ENCODE measurements at regions not wholly inside any gene's neighbourhood (a gene's known extent, or its start where the extent isn't known, plus 50 kb on each side); places are given as distances from the start of the nearest gene placed in this dataset.

DNA sequence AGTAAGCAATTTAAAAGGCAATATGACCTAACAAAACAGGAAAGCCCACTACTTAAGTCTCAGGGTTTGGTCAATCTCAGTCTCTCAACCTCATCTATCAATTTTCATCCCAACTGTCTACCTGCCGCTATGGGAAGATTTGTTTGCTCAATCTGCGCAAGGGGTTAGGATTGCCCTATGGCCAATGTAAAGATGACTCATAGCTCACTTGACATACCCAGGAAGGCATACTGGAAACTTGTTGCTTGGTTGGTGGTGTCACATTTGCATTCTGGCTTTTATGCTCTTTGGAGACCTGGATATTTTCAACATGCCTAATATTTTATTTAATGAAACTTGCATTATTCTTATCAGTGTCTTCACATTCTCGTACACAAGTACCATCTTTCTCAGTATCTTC lies 78.1 kb upstream of the TMEM196 start:
- no peak for DNase-seq

DNA sequence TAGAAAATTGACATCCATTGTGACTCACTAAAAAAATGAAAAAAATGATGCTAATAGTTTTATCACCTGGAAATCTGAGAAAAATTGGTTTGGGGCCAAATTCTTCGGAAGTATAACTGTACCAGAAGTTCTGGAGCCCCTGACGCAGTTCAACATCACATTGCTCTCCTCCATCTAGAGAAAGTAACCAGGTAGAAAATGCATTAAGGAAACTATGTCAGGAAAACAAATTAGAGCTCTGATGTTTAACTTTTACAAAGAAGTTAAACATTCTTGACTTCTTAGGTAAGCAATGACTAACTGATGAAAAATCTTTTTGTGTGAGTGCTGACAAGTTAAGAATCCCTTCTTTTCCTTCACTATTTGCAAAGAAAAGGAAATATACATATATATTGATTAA lies 61.1 kb upstream of the TMEM196 start:
- no peak for DNase-seq

DNA sequence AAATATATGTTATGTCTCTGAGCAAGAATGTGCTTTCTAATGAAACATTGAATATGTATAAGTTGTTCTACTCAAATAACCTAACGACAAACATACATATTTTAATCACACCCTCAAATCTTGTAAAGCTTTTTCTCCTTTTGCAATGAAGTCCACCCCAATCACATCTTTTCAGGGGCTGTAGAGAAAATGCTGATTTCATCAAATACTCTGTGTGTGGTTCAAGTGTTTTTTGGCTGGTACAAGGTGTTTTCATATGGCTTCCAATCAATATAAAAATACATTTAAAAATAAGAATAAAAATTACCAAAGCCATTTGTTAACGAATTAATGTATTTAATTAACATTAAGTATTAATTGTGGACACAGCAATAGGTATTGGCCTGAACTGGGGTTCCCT lies 57.2 kb upstream of the TMEM196 start:
- no peak for DNase-seq
